ENCODE measurements at regions not wholly inside any gene's neighbourhood (a gene's known extent, or its start where the extent isn't known, plus 50 kb on each side); places are given as distances from the start of the nearest gene placed in this dataset.

GRCh38 chr3:182739619-182740018 lies 53.7 kb upstream of the ATP11B start:
- no peak for DNase-seq (ENCODE audit: low read depth)
- no peak overlapping the region for H3K4me3 ChIP-seq (ENCODE audit: low read depth, low read length)
- TF ChIP-seq, protein P1, sequence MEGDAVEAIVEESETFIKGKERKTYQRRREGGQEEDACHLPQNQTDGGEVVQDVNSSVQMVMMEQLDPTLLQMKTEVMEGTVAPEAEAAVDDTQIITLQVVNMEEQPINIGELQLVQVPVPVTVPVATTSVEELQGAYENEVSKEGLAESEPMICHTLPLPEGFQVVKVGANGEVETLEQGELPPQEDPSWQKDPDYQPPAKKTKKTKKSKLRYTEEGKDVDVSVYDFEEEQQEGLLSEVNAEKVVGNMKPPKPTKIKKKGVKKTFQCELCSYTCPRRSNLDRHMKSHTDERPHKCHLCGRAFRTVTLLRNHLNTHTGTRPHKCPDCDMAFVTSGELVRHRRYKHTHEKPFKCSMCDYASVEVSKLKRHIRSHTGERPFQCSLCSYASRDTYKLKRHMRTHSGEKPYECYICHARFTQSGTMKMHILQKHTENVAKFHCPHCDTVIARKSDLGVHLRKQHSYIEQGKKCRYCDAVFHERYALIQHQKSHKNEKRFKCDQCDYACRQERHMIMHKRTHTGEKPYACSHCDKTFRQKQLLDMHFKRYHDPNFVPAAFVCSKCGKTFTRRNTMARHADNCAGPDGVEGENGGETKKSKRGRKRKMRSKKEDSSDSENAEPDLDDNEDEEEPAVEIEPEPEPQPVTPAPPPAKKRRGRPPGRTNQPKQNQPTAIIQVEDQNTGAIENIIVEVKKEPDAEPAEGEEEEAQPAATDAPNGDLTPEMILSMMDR (conservative IDR thresholded peaks at IDR 0.05; ENCODE audit: low read depth, low read length), result no peak

- peak; percentile 30 for DNase-seq (ENCODE audit: low read depth)
- H3K4me3 ChIP-seq (ENCODE audit: low read depth, low read length), result no peak overlapping the region
- TF ChIP-seq, protein P1 (conservative IDR thresholded peaks at IDR 0.05; ENCODE audit: low read depth, low read length), result no peak
Observed at GRCh38 chr3:182740710-182741109, 52.6 kb upstream of the ATP11B start.

DNA sequence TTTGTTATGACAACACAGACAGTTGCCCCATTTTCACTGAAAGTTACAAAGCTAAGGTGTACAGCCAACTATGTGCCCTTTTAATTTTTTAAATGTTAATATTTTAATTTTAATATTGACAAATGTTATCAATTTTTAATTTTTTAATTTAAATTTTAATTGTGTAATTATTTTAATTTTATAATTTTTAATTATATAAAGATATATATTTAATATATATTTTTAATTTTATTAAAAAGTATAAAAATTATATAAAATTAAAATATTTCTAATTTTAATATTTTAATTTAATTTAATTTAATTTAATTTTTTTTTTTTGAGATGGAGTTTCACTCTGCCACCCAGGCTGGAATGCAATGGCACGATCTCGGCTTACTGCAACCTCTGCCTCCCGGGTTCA lies 52.1 kb upstream of the ATP11B start:
- TF ChIP-seq, protein P1 (conservative IDR thresholded peaks at IDR 0.05; ENCODE audit: low read depth, low read length), result no peak

More for the DNA sequence above, 52.1 kb upstream of the ATP11B start:
- no peak for DNase-seq (ENCODE audit: low read depth)
- no peak overlapping the region for H3K4me3 ChIP-seq (ENCODE audit: low read depth, low read length)
